Mononuclear cell (primary cell): ENCODE measurements at regions not wholly inside any gene's neighbourhood (a gene's known extent, or its start where the extent isn't known, plus 50 kb on each side); places are given as distances from the start of the nearest gene placed in this dataset.

Source experiments
- H3K27me3 ChIP-seq: 2 replicates; pipeline ENCODE4 v1.6.0; 2011; ENCODE audit warnings: low read length, control low read depth; ENCODE audit not compliant: insufficient read depth
- H3K4me1 ChIP-seq: 2 replicates; pipeline ENCODE4 v1.5.1; 2011; ENCODE audit warnings: mild to moderate bottlenecking, low read length, control low read depth; ENCODE audit not compliant: insufficient read depth
- H3K4me3 ChIP-seq: 2 replicates; pipeline ENCODE4 v1.5.1; 2011; ENCODE audit warnings: mild to moderate bottlenecking, low read length, moderate library complexity
- H3K9me3 ChIP-seq: 2 replicates; pipeline ENCODE4 v1.5.1; 2011; ENCODE audit warnings: low read depth, mild to moderate bottlenecking, control low read depth, low read length

DNA sequence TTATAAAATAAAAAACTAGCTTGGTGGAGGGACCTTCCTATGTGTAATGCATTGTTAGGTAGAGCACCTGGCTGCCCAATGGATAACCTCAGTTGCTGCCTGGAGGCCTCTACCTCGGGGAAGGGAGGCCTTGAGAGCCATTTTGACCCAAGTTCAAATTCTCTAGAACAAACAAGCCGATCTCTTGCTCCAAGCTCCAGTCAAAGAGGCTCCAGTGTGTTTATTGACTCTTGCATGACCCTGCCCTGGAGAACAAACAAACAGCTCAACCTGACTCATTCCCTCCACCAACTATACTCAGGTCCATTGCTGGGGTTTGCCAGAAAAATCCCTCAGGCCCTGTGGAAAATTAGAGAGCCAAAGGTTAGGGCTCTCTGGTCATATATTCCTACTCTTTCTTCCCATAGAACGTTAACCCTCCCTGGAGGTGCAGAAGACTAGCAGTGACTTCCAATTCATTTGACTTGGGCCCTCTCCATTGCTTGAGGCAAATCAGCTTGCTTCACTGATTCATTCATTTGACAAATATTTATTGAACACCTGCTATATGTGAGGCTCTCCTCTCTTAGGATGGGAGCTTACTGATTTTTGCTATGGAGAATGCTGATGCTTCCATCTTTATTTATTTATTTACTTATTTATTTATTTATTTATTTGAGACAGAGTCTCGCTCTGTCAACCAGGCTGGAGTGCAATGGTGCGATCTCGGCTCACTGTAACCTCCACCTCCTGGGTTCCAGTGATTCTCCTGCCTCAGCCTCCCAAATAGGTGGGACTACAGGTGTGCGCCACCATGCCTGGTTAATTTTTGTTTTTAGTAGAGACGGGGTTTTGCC lies 73.7 kb upstream of the CISTR start:
- Histone ChIP-seq H3K4me3 (no peak overlapping the region), H3K27me3 (peaks cover 17% of the 10 kb centered on the region), H3K9me3 (no peaks in the 10 kb centered on the region), H3K4me1 (no peaks in the 10 kb centered on the region)

DNA sequence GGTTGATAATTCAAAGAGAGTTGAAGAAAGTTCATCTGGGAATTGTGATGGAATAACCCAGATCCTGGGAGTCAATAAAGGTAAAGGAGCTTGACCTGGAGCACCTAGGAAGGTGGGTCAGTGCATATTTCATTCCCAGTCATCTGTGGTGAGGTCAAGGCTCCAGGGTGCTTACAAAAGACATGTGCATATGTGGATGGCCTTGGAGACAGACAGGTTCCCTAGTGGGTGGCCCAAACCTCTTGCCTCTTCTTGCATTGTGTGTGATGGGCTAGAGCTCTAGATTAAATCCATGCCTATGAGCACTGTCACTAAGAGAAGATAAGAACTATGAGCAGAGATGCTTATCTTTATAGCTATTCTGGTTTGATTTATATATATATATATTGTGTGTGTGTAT lies 75.5 kb upstream of the CISTR start:
- Histone ChIP-seq H3K9me3 (no peaks in the 10 kb centered on the region), H3K4me3 (no peak overlapping the region), H3K27me3 (peaks cover 24% of the 10 kb centered on the region), H3K4me1 (no peaks in the 10 kb centered on the region)

DNA sequence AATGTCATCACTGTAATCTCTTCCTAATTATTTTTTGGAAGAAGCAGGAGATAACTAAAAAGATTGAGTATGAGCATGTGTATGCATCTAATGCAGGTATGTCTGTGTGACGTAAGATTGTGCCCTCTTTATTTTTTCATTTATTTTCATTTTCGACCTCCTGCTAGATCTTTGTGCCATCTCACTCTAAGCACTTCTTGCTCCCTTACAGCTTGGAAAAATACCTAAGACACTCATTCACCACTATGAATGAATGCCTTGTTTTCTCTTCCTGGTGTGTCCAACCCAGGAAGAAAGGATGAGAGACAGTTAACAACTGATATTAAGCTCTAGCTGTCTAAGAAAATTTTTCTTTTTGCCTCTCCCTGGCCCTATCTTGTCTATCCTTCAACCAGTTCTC lies 76.8 kb upstream of the CISTR start:
- no peaks in the 10 kb centered on the region for H3K9me3 ChIP-seq
- no peaks in the 10 kb centered on the region for H3K4me1 ChIP-seq
- H3K4me3 ChIP-seq = no peak overlapping the region
- H3K27me3 ChIP-seq = peaks cover 25% of the 10 kb centered on the region

DNA sequence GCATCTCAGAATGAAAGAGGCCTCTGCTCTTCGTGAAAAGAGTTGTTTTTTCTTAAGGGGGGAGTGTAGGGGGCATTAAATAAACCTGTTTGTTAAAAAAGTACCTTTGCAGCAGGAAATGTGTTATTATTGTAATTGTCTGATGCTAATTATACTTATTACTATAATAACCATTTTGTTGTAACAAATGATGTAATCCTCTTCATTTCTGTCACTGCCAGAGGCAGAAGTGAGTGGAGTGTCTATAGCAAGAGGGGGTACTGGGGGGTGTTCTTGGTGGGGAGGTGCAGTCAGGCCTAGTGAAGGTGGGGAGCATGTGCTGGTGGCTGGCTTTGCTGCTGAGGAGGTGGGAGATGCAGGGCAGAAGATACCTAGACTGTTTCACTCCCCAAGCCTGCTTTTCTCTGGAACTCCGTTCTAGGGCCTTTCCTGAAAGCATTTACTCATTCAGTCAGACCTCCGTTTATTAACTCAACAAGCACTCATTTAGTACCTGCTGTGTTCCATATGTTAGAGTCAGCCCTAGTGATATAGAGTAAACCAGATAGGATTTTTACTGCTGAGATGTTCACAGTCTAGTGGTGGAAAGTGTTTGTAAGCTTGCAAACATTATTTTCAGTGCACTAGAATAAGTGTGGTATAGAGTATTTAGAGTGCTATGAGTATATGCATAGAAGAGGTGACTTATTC lies 77.5 kb upstream of the CISTR start:
- Histone ChIP-seq H3K9me3 (no peaks in the 10 kb centered on the region), H3K4me1 (no peaks in the 10 kb centered on the region), H3K27me3 (peaks cover 29% of the 10 kb centered on the region), H3K4me3 (no peak overlapping the region)

DNA sequence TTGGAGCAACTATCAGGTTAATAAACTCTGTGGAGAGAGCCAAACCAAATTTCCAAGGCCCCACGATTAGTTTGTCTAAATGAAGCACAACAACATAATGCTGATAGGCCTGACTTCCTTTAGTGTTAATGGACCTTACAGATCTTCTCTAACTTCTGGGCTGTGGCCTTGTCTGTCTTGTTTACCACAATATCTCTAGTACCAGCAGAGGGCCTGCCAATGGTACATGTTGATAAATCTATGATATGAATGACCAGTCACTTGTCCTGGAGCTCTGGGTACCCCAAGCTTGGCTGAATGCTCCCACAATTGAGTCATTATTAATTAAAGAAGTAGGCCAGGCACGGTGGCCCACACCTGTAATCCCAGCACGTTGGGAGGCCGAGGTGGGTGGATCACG lies 78.9 kb upstream of the CISTR start:
- no peak overlapping the region for H3K4me3 ChIP-seq
- H3K27me3 ChIP-seq = peaks cover 34% of the 10 kb centered on the region
- no peaks in the 10 kb centered on the region for H3K9me3 ChIP-seq
- no peaks in the 10 kb centered on the region for H3K4me1 ChIP-seq

DNA sequence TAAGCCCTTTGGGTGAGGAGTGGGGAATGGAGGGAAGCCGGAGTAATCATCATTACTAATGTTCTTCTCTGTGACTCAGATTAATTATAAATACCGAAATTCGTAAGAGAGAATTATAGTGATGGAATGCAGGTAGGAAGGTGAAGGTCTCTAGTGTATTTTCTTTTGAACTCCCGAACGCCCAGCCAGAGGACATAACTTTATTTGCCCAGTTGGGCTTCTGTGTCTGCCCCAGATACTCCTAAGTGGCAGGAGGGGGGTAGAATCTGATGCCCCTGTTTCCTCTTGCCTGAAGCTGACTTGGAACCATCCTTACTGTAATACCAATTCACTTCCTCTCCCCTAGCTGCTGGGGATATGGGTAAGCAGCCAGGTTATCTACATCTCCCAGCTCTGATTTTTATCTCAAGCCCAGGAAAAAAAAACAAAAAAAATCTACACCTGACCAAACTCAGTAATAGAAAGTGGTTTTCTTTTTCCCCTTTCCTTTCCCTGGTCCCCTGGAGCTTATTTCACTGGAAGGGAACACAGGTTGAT lies 84.4 kb upstream of the CISTR start:
- H3K4me1 ChIP-seq = no peaks in the 10 kb centered on the region
- H3K27me3 ChIP-seq = peaks cover 40% of the 10 kb centered on the region
- no peak overlapping the region for H3K4me3 ChIP-seq
- H3K9me3 ChIP-seq = no peaks in the 10 kb centered on the region

DNA sequence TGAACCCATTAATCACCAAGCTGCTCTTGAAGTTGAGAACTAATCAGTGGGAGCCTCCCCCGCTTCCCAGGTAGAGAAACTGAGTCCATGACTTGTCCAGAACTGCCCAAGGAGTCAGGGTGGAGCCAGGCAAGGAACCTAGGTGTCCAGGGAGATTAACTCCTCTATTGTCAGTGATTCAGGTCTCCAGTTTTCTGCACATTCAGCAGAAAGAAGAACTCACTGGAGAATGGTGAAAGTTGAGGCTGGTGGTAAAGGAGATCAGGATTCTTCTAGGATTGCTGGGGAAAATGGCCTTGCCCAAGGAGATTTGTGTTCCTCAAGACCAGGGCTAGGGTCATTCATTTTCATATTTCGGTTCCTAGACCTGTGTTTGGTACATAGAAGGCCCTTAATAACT lies 87.2 kb upstream of the CISTR start:
- Histone ChIP-seq H3K27me3 (peaks cover 26% of the 10 kb centered on the region), H3K4me3 (no peak overlapping the region), H3K9me3 (no peaks in the 10 kb centered on the region), H3K4me1 (no peaks in the 10 kb centered on the region)

DNA sequence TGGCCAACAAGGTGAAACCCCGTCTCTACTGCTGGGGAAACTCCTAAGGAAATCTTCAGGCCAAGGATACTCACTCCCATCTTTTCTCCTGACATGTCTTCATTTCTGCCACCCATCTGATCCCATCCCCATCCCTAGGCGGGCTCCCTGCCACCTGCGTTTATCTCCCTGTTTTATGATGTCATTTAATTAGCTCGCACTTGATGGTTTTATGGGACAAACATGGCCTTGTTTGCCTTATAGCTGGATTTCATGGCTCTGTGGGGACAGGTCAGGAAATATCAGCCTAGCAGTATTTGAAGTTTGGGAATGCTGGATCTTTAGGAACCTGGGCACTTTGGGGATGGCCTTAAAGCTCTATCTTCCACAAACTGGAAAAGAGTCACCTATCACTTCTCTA lies 88.5 kb upstream of the CISTR start:
- Histone ChIP-seq H3K4me1 (no peaks in the 10 kb centered on the region), H3K4me3 (no peak overlapping the region), H3K9me3 (no peaks in the 10 kb centered on the region), H3K27me3 (peaks cover 25% of the 10 kb centered on the region)

DNA sequence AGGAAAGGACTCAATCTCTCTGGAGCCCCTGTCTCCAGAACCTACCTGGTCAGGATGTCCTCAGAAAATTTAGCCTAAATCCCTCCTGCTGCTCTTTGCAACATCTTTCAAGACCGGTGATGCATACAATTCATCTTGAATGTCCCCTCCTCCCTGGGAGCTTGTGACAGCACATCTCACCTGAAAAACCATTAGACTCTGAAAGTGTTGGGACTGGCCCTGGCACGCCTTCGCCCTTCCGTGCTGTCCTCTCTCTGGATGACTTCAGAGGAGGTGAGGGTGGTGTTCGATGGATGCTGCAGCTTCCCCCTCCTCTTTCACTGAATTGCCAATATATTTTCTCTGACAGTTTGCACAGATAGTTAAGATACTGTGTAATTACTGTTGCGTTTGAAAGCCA lies 90.9 kb upstream of the CISTR start:
- Histone ChIP-seq H3K4me3 (no peak overlapping the region), H3K27me3 (peaks cover 20% of the 10 kb centered on the region), H3K4me1 (no peaks in the 10 kb centered on the region), H3K9me3 (no peaks in the 10 kb centered on the region)

DNA sequence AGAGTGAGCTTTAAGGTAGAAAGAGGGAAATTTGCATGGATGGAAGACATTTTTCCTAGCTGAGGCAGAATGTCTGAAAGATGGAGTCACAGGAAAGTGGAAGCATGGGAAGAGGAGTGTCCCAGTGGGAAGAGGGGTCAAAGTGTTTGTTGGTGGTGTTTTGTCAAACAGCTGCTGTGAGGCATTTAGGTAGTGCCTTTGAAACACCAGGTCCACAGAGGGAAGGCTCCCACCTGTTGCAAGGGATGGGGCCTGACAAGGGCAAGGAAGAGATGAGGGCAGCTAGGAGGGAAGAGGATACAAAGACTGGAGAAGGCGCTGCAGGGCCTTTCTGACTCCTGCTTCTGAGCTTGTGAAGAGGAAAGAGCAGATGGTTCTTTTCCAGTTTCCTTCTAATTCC lies 91.8 kb upstream of the CISTR start:
- no peaks in the 10 kb centered on the region for H3K4me1 ChIP-seq
- H3K4me3 ChIP-seq = no peak overlapping the region
- H3K27me3 ChIP-seq = peaks cover 17% of the 10 kb centered on the region
- no peaks in the 10 kb centered on the region for H3K9me3 ChIP-seq

DNA sequence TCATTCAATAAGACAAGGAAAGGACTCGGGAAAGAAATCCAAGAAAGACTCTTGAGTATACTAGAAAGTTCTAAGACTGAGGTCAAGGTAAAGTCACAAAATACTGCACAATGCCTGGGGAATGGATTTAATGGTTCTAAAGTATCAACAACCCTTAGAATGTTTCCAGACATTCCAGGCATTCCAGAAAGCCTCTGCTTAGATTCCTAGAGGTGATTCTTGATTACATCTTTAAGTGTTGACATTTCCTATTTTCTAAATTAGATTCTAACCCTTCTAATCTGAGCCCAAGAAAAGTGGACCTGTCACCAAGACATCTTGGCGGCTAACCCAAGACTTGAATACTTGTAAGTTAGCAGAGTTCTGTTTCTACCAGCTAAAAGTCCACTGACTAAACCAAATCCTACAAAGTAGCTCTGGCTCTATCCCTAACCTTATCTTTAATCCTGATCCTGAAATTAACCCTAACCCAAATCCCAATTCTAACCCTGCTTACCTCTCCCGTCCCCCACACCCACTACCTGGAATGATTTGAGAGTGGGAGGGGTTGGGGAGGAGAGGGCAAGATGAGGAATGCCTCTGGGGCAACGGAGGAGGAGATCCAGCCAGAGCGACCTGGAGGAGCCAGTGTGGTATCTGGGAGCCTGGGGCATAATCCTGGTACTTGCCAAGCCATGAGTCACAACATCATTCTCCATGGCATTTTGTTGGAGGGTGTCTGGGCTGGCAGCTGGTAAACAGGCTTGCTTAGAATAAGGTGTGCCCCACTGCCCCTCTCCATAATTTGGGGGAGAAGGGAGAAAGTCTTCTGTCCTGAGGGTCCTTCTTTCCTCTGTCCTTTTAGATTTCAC lies 93.4 kb upstream of the HOXC13 start:
- H3K27me3 ChIP-seq = peaks cover 14% of the 10 kb centered on the region
- no peaks in the 10 kb centered on the region for H3K9me3 ChIP-seq
- H3K4me3 ChIP-seq = no peak overlapping the region
- H3K4me1 ChIP-seq = no peaks in the 10 kb centered on the region

DNA sequence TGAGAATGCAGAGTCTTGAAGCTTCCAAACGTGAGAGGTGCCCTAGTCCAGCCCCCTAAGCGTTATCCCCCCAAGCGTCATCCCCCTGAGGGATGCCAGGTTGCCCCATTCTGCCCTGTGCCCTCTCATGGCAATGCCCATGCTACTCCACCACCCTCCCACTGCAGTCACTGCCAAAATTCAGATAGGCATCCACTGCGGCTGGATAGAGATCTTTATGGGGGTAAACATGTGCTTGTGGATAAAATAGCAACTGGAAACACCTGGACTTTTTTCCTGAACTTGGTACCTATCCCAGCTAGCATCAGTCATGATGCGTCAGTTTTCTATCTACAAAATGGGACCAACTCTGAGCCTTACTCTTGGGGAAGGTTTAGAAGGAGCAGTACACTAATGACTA lies 92.7 kb upstream of the HOXC13 start:
- Histone ChIP-seq H3K9me3 (no peaks in the 10 kb centered on the region), H3K4me3 (no peak overlapping the region), H3K4me1 (no peaks in the 10 kb centered on the region), H3K27me3 (peaks cover 18% of the 10 kb centered on the region)

DNA sequence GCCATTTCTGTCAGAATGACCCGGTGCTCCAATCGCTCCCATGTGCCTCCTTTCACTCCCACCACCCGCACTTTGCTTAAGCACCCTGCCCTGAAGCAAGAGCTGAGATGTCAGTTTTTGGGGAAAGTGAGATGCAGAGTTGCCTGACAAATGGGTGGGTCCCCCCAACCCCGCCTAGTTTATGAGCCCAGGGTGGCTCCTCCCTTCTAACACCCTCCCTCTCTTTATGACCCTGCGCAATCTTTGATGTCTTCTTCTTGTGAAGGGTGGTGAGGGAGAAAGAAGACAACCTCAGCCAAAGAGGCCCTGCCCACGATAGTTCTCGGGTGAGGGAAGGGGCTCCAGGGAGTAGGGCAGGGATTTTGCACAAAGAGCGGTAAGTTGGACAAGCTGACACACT lies 89.5 kb upstream of the HOXC13 start:
- Histone ChIP-seq H3K4me1 (no peaks in the 10 kb centered on the region), H3K9me3 (no peaks in the 10 kb centered on the region), H3K27me3 (peaks cover 26% of the 10 kb centered on the region), H3K4me3 (no peak overlapping the region)

DNA sequence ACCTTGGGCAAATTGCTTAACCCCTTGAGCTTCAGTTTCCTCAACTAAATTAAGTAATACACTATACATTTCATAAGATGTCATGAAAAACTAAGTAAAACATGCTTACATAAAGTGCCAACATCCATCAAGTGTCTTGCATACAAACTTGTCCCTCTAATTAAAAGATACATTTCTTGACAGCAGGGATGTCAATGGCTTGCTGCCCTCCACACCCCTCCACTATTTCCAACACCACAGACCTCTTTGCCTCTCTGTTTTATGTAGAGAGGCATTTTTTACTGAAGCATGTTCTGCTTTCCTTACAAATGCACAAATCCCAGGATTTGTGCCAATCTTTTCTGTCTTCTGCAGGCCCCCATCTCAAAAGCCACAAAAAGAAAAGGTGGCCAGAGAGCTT lies 89.0 kb upstream of the HOXC13 start:
- no peaks in the 10 kb centered on the region for H3K9me3 ChIP-seq
- H3K4me3 ChIP-seq = no peak overlapping the region
- no peaks in the 10 kb centered on the region for H3K4me1 ChIP-seq
- peaks cover 27% of the 10 kb centered on the region for H3K27me3 ChIP-seq

DNA sequence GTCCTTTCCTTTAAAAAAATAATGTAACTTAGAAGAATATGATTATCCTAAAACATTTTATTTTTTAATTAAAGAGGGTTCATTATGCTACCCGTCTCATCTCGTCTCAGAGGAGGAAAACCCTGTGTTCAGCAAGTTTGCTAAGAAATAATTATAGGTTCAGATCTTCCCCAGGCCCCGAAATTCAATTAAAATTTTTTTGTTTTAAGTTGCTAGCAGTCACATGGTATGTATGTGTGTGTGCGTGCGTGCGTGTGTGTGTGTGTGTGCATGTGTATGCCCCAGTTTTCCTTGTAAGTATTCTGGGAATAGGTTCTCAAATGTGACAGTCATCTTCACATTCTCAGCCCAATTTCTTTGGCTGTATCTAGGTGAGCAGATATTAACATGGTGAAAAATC lies 86.6 kb upstream of the HOXC13 start:
- no peaks in the 10 kb centered on the region for H3K4me1 ChIP-seq
- no peaks in the 10 kb centered on the region for H3K9me3 ChIP-seq
- peaks cover 25% of the 10 kb centered on the region for H3K27me3 ChIP-seq
- H3K4me3 ChIP-seq = no peak overlapping the region
